GM23248 (cell line): ENCODE measurements at regions not wholly inside any gene's neighbourhood (a gene's known extent, or its start where the extent isn't known, plus 50 kb on each side); places are given as distances from the start of the nearest gene placed in this dataset.

ENCODE experiments used
- EZH2 ChIP-seq: fragments of 200-600 bp; sonication (generic); IDR thresholded peaks from 2 replicates; pipeline ENCODE4 v1.6.1; 2018; ENCODE audit warnings: antibody characterized with exemption, mild to moderate bottlenecking; ENCODE audit not compliant: insufficient read depth, poor library complexity, severe bottlenecking
- EZH2phosphoT487 ChIP-seq: fragments of 200-600 bp; sonication (generic); IDR thresholded peaks from 2 replicates; pipeline ENCODE4 v1.6.1; 2018; ENCODE audit warnings: antibody characterized with exemption, moderate library complexity, mild to moderate bottlenecking, low read depth; ENCODE audit not compliant: insufficient read depth

- TF ChIP-seq EZH2 (no peak), EZH2phosphoT487 (no peak)
These were observed 434.6 kb upstream of the FRG1 start for GRCh38 chr4:189506080-189506479.
